ENCODE measurements at regions not wholly inside any gene's neighbourhood (a gene's known extent, or its start where the extent isn't known, plus 50 kb on each side); places are given as distances from the start of the nearest gene placed in this dataset.

DNA sequence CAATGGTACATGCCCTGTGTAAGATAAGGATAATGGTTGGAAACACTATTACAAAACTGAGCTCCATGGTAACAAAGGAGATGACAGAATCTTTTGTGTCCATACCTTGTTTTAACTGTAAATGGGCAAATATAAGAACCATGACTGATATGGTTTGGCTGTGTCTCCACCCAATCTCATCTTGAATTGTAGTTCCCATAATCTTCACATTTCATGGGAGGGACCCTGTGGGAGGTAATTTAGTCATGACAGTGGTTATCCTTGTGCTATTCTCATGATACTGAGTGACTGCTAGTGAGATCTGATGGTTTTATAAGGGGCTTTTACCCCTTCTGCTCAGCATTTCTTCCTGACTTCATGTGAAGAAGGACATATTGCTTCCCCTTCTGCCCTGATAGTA is 211.7 kb upstream of the RGPD4 start:
- intact Hi-C loops (cut with micrococcal nuclease; ENCODE audit: unreplicated experiment) = no loop called here

GRCh38 chr2:107618769-107619168 is 207.9 kb upstream of the RGPD4 start:
- DNase-seq = no peak
- Histone ChIP-seq H3K4me3 (no peak overlapping the region), H4K20me1 (ENCODE audit: insufficient read depth) (no peaks in the 10 kb centered on the region), H3K4me2 (no peak overlapping the region), H3K79me2 (ENCODE audit: low read depth) (no peaks in the 10 kb centered on the region), H3K4me1 (replicated peaks; ENCODE audit: insufficient read depth) (no peaks in the 10 kb centered on the region), H3K36me3 (ENCODE audit: low read depth) (no peaks in the 10 kb centered on the region), H2AFZ (no peak overlapping the region), H3K9me2 (ENCODE audit: insufficient read depth) (no peaks in the 10 kb centered on the region), H3K9me3 (ENCODE audit: insufficient read depth, low read depth) (no peaks in the 10 kb centered on the region), H3K27ac (no peak overlapping the region), H3K27me3 (ENCODE audit: insufficient read depth, low read depth) (peaks cover 3% of the 10 kb centered on the region; the same call in 1 of the 2 replicates), H3F3A (ENCODE audit: insufficient read depth, low read depth) (no peaks in the 10 kb centered on the region)
- TF ChIP-seq, protein P1, sequence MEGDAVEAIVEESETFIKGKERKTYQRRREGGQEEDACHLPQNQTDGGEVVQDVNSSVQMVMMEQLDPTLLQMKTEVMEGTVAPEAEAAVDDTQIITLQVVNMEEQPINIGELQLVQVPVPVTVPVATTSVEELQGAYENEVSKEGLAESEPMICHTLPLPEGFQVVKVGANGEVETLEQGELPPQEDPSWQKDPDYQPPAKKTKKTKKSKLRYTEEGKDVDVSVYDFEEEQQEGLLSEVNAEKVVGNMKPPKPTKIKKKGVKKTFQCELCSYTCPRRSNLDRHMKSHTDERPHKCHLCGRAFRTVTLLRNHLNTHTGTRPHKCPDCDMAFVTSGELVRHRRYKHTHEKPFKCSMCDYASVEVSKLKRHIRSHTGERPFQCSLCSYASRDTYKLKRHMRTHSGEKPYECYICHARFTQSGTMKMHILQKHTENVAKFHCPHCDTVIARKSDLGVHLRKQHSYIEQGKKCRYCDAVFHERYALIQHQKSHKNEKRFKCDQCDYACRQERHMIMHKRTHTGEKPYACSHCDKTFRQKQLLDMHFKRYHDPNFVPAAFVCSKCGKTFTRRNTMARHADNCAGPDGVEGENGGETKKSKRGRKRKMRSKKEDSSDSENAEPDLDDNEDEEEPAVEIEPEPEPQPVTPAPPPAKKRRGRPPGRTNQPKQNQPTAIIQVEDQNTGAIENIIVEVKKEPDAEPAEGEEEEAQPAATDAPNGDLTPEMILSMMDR (conservative IDR thresholded peaks at IDR 0.05) = no peak
- no peak for TF ChIP-seq EZH2 (IDR thresholded peaks at IDR 0.05; ENCODE audit: low read depth)
- CTCF ChIA-PET = no interaction called here
- intact Hi-C loops (cut with micrococcal nuclease; ENCODE audit: unreplicated experiment) = no loop called here
- no TSS peak for BruUV-seq (replicated peaks)
- POLR2A ChIA-PET (ENCODE audit: unreplicated experiment) = no interaction called here

More for the DNA sequence above, 211.7 kb upstream of the RGPD4 start:
- BruUV-seq (replicated peaks) = no TSS peak
- ChIA-PET POLR2A (ENCODE audit: unreplicated experiment) (no interaction called here), CTCF (no interaction called here)
- H3K27ac ChIP-seq = no peak overlapping the region
- peaks cover 9% of the 10 kb centered on the region; the same call in 1 of the 2 replicates for H3K27me3 ChIP-seq (ENCODE audit: insufficient read depth, low read depth)
- H2AFZ ChIP-seq = no peak overlapping the region
- TF ChIP-seq, protein P1 (conservative IDR thresholded peaks at IDR 0.05) = no peak
- no peak for TF ChIP-seq EZH2 (IDR thresholded peaks at IDR 0.05; ENCODE audit: low read depth)
- no peak overlapping the region for H3K4me3 ChIP-seq
- no peaks in the 10 kb centered on the region for H3K79me2 ChIP-seq (ENCODE audit: low read depth)
- no peaks in the 10 kb centered on the region for H3K36me3 ChIP-seq (ENCODE audit: low read depth)
- DNase-seq = no peak
- H3K9me3 ChIP-seq (ENCODE audit: insufficient read depth, low read depth) = no peaks in the 10 kb centered on the region
- no peaks in the 10 kb centered on the region for H3K4me1 ChIP-seq (replicated peaks; ENCODE audit: insufficient read depth)
- H4K20me1 ChIP-seq (ENCODE audit: insufficient read depth) = no peaks in the 10 kb centered on the region
- no peaks in the 10 kb centered on the region for H3F3A ChIP-seq (ENCODE audit: insufficient read depth, low read depth)
- H3K9me2 ChIP-seq (ENCODE audit: insufficient read depth) = no peaks in the 10 kb centered on the region
- no peak overlapping the region for H3K4me2 ChIP-seq

GRCh38 chr2:107621186-107622165 is 205.2 kb upstream of the RGPD4 start:
- no peak overlapping the region for H2AFZ ChIP-seq
- TF ChIP-seq, protein P1 (conservative IDR thresholded peaks at IDR 0.05) = no peak
- no peak for TF ChIP-seq EZH2 (IDR thresholded peaks at IDR 0.05; ENCODE audit: low read depth)
- intact Hi-C loops (cut with micrococcal nuclease; ENCODE audit: unreplicated experiment) = no loop called here
- no peak overlapping the region for H3K4me3 ChIP-seq
- H3F3A ChIP-seq (ENCODE audit: insufficient read depth, low read depth) = no peaks in the 10 kb centered on the region
- POLR2A ChIA-PET (ENCODE audit: unreplicated experiment) = no interaction called here
- no TSS peak for BruUV-seq (replicated peaks)
- H4K20me1 ChIP-seq (ENCODE audit: insufficient read depth) = no peaks in the 10 kb centered on the region
- no peaks in the 10 kb centered on the region for H3K4me1 ChIP-seq (replicated peaks; ENCODE audit: insufficient read depth)
- H3K27ac ChIP-seq = no peak overlapping the region
- CTCF ChIA-PET = no interaction called here
- no peaks in the 10 kb centered on the region for H3K79me2 ChIP-seq (ENCODE audit: low read depth)
- H3K9me2 ChIP-seq (ENCODE audit: insufficient read depth) = no peaks in the 10 kb centered on the region
- H3K27me3 ChIP-seq (ENCODE audit: insufficient read depth, low read depth) = no peaks in the 10 kb centered on the region
- DNase-seq = no peak
- no peaks in the 10 kb centered on the region for H3K36me3 ChIP-seq (ENCODE audit: low read depth)
- no peak overlapping the region for H3K4me2 ChIP-seq
- H3K9me3 ChIP-seq (ENCODE audit: insufficient read depth, low read depth) = no peaks in the 10 kb centered on the region
